GM23338 (cell line): ENCODE measurements at regions not wholly inside any gene's neighbourhood (a gene's known extent, or its start where the extent isn't known, plus 50 kb on each side); places are given as distances from the start of the nearest gene placed in this dataset.

Experiments used
- ATAC-seq: fragments of 200-7000 bp; cut with Tn5 transposase; 3 replicates; pipeline ENCODE4 v1.9.1; 2020
- DNase-seq: peaks from one replicate; pipeline ENCODE4 v3.0.0-alpha.2; 2015; ENCODE audit warnings: low spot score
- H2AFZ ChIP-seq: fragments of 200-600 bp; sonication (generic); 2 replicates; pipeline ENCODE4 v1.8.0; 2016; ENCODE audit warnings: antibody characterized with exemption, mild to moderate bottlenecking, moderate library complexity
- H3F3A ChIP-seq: fragments of 200-600 bp; sonication (generic); replicated peaks from 2 replicates; pipeline ENCODE4 v1.8.0; 2017; ENCODE audit warnings: antibody characterized with exemption, mixed run types, low read depth
- H3K27ac ChIP-seq: fragments of 200-600 bp; sonication (generic); 2 replicates; pipeline ENCODE4 v1.6.1; 2016; ENCODE audit warnings: low read depth
- H3K27me3 ChIP-seq: fragments of 200-600 bp; sonication (generic); 2 replicates; pipeline ENCODE4 v1.8.0; 2016; ENCODE audit warnings: mild to moderate bottlenecking, mixed run types, moderate library complexity; ENCODE audit not compliant: insufficient read depth
- H3K36me3 ChIP-seq: fragments of 200-600 bp; sonication (generic); 2 replicates; pipeline ENCODE4 v1.8.0; 2016; ENCODE audit warnings: mild to moderate bottlenecking; ENCODE audit not compliant: insufficient read depth
- H3K4me1 ChIP-seq: fragments of 200-600 bp; sonication (generic); 2 replicates; pipeline ENCODE4 v1.8.0; 2016; ENCODE audit warnings: mild to moderate bottlenecking, moderate library complexity; ENCODE audit not compliant: insufficient read depth
- H3K4me2 ChIP-seq: fragments of 200-600 bp; sonication (generic); 2 replicates; pipeline ENCODE4 v1.7.1; 2017; ENCODE audit warnings: mixed run types
- H3K4me3 ChIP-seq: fragments of 200-600 bp; sonication (generic); 2 replicates; pipeline ENCODE4 v1.6.1; 2016; ENCODE audit warnings: mixed run types
- H3K79me2 ChIP-seq: fragments of 200-600 bp; sonication (generic); replicated peaks from 2 replicates; pipeline ENCODE4 v1.8.0; 2017; ENCODE audit warnings: mild to moderate bottlenecking; ENCODE audit not compliant: insufficient read depth
- H3K9me2 ChIP-seq: fragments of 200-600 bp; sonication (generic); 2 replicates; pipeline ENCODE4 v1.8.0; 2017; ENCODE audit not compliant: insufficient read depth
- H4K20me1 ChIP-seq: fragments of 200-600 bp; sonication (generic); replicated peaks from 2 replicates; pipeline ENCODE4 v1.8.0; 2017; ENCODE audit warnings: mild to moderate bottlenecking; ENCODE audit not compliant: insufficient read depth
- H3K27ac Mint-ChIP-seq: 2 replicates; pipeline ENCODE4 v1.8.0; 2020; ENCODE audit warnings: inconsistent platforms, mild to moderate bottlenecking, moderate library complexity, mixed read lengths
- H3K27me3 Mint-ChIP-seq: 3 replicates; pipeline ENCODE4 v1.8.0; 2022; ENCODE audit warnings: low read depth, mild to moderate bottlenecking, moderate library complexity, mixed read lengths, inconsistent platforms; ENCODE audit not compliant: insufficient read depth, poor library complexity
- H3K36me3 Mint-ChIP-seq: 3 replicates; pipeline ENCODE4 v1.8.0; 2021; ENCODE audit warnings: low read depth, mild to moderate bottlenecking, inconsistent platforms, moderate library complexity, mixed read lengths
- H3K4me1 Mint-ChIP-seq: 3 replicates; pipeline ENCODE4 v1.8.0; 2020; ENCODE audit warnings: mild to moderate bottlenecking, inconsistent platforms, mixed read lengths
- H3K4me3 Mint-ChIP-seq: 3 replicates; pipeline ENCODE4 v1.8.0; 2021; ENCODE audit warnings: moderate library complexity, mild to moderate bottlenecking, inconsistent platforms, mixed read lengths
- H3K9me3 Mint-ChIP-seq: 3 replicates; pipeline ENCODE4 v1.8.0; 2020; ENCODE audit warnings: moderate library complexity, mild to moderate bottlenecking, inconsistent platforms, mixed read lengths
- NANOG ChIP-seq: IDR thresholded peaks from 2 replicates; pipeline ENCODE4 v1.6.1; 2016; ENCODE audit warnings: antibody characterized with exemption, borderline replicate concordance
- POLR2AphosphoS5 ChIP-seq: IDR thresholded peaks from 2 replicates; pipeline ENCODE4 v1.6.1; 2016; ENCODE audit warnings: antibody characterized with exemption, low read depth
- STAT1 ChIP-seq: IDR thresholded peaks from one replicate; pipeline ENCODE4 v1.6.1; 2016; ENCODE audit warnings: antibody characterized with exemption; ENCODE audit not compliant: unreplicated experiment
- ZNF331 ChIP-seq: fragments of 250-450 bp; sonication (Bioruptor Pico); IDR thresholded peaks from 2 replicates; pipeline ENCODE4 v1.5.0; 2020; ENCODE audit warnings: low read depth, mild to moderate bottlenecking, moderate library complexity
- TF ChIP-seq, protein P1 (sequence below), 2 experiments: fragments of 200-600 bp in 1 of 2; sonication (generic) in 1 of 2; conservative IDR thresholded peaks; 2 replicates each; pipeline versions ENCODE4 v1.5.1 to v1.6.1; 2016 to 2017; ENCODE audit warnings: antibody characterized with exemption in 2 of 2, low read depth in 2 of 2, mild to moderate bottlenecking in 2 of 2, moderate library complexity in 1 of 2
- TF ChIP-seq, protein P2 (sequence below): IDR thresholded peaks from 2 replicates; pipeline ENCODE4 v1.6.1; 2016; ENCODE audit warnings: antibody characterized with exemption

DNA sequence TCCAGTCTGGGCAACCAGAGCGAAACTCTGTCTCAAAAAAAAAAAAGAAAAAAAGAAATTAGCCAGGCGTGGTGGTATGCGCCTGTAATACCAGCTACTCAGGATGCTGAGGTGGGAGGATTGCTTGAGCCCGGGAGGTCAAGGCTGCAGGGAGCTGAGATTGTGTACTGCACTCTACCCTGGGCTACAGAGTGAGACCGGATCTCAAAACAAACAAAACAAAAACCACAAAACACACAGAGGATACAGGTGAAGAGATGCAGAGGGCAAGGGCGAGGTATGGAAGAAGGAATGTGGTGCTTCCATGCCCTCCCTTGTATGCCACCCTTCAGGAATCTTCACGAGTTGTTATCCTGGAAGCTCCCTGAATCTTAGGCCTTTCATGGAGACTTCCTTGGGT, 68.5 kb downstream of the NDUFS5 start (continued):
- no peak for TF ChIP-seq NANOG
- no peak for TF ChIP-seq POLR2AphosphoS5
- TF ChIP-seq, protein P1, sequence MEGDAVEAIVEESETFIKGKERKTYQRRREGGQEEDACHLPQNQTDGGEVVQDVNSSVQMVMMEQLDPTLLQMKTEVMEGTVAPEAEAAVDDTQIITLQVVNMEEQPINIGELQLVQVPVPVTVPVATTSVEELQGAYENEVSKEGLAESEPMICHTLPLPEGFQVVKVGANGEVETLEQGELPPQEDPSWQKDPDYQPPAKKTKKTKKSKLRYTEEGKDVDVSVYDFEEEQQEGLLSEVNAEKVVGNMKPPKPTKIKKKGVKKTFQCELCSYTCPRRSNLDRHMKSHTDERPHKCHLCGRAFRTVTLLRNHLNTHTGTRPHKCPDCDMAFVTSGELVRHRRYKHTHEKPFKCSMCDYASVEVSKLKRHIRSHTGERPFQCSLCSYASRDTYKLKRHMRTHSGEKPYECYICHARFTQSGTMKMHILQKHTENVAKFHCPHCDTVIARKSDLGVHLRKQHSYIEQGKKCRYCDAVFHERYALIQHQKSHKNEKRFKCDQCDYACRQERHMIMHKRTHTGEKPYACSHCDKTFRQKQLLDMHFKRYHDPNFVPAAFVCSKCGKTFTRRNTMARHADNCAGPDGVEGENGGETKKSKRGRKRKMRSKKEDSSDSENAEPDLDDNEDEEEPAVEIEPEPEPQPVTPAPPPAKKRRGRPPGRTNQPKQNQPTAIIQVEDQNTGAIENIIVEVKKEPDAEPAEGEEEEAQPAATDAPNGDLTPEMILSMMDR (conservative IDR thresholded peaks at IDR 0.05; ENCODE audit: low read depth in 2 of 2): no peak
- no peak for TF ChIP-seq ZNF331 (CRISPR knock-in tag)
- no peak for TF ChIP-seq STAT1
- TF ChIP-seq, protein P2, sequence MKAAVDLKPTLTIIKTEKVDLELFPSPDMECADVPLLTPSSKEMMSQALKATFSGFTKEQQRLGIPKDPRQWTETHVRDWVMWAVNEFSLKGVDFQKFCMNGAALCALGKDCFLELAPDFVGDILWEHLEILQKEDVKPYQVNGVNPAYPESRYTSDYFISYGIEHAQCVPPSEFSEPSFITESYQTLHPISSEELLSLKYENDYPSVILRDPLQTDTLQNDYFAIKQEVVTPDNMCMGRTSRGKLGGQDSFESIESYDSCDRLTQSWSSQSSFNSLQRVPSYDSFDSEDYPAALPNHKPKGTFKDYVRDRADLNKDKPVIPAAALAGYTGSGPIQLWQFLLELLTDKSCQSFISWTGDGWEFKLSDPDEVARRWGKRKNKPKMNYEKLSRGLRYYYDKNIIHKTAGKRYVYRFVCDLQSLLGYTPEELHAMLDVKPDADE: no peak

DNA sequence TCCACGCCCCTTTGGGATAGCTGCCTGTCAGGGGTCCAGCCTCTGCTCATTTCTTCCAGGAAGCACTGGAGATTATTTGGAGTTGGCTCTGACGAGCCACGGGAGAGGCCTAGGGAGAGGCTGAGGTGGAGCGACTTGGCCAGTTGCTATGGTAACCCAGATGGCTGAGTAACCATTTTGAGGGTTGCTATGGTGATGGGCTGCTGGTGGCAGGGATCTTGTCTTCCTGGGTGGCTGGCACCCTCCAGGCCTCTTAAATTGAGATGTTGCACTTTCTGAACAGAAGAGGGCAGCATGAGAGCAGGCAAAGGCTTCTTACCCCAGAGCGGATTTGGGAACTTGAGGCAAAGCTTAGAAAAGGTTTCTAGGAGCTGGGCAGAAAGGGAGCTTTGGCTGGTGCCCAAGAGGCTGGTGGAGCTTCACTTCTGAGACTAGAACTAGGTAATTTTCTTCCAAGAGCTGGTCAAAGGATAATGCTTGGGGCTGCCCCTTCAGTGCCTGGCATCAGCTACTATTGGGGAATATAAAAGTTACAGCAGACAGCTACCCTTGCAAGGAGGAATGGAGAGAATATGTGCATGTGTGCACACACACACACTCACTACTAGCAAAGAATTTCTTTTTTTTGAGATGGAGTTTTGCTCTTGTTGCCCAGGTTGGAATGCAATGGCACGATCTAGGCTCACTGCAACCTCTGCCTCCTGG, 72.5 kb downstream of the NDUFS5 start:
- Histone ChIP-seq H3K79me2 (peaks cover 4% of the 10 kb centered on the region; the same call in 1 of the 2 replicates), H3K9me2 (no peaks in the 10 kb centered on the region), H3K4me1 (peaks cover 3% of the 10 kb centered on the region), H3F3A (peaks cover 7% of the 10 kb centered on the region; the same call in 1 of the 2 replicates), H3K27me3 (no peaks in the 10 kb centered on the region), H2AFZ (no peak overlapping the region), H3K4me2 (no peak overlapping the region), H4K20me1 (no peaks in the 10 kb centered on the region; the same call in 1 of the 2 replicates), H3K4me3 (no peak overlapping the region), H3K27ac (no peak overlapping the region), H3K36me3 (no peaks in the 10 kb centered on the region)
- Mint-ChIP-seq H3K4me3 (no peak overlapping the region; the same call in 2 of the 3 replicates), H3K4me1 (peaks cover 24% of the 10 kb centered on the region), H3K9me3 (no peaks in the 10 kb centered on the region), H3K27me3 (peaks cover 15% of the 10 kb centered on the region), H3K36me3 (no peaks in the 10 kb centered on the region), H3K27ac (no peak overlapping the region)
- TF ChIP-seq, protein P1 (conservative IDR thresholded peaks at IDR 0.05; ENCODE audit: low read depth in 2 of 2): peak; percentile 79 to 96
- TF ChIP-seq, protein P2: no peak
- ATAC-seq (peak; percentile 86), DNase-seq (peak; percentile 99)
